ENCODE measurements at regions not wholly inside any gene's neighbourhood (a gene's known extent, or its start where the extent isn't known, plus 50 kb on each side); places are given as distances from the start of the nearest gene placed in this dataset.

GRCh38 chr11:80355251-80355650 lies 914.4 kb upstream of the TENM4 start:
- in situ Hi-C loops (cut with MboI; ENCODE audit: low pct_unique_long_range_greater_than_20kb, low sequenced_read_pairs, unreplicated experiment) = no loop called here
- no peak for DNase-seq (ENCODE audit: low spot score)
- TF ChIP-seq CTCF (IDR thresholded peaks at IDR 0.05; ENCODE audit: extremely low read depth, insufficient read depth, missing control alignments) = no peak

DNA sequence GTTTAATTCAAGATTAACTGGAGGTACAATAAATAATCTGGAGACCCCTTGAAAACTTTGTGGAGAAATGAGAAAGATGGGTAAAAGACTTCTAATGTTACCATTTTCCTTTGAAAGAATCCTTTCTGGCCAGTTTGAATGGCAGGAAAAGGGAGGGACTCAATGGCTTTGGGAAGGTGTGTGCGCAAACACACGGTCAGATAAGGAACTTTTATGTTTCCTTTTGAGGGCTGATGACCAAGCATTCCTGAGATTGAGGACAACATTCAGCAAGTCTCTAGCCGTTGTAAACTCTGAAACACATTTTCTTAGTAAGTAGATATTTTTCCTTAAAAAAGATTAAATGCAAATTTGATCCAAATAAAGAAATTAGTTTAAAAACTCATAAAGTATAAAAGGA lies 909.7 kb upstream of the TENM4 start:
- DNase-seq (ENCODE audit: low spot score) = no peak
- in situ Hi-C loops (cut with MboI; ENCODE audit: low pct_unique_long_range_greater_than_20kb, low sequenced_read_pairs, unreplicated experiment) = no loop called here
- no peak for TF ChIP-seq CTCF (IDR thresholded peaks at IDR 0.05; ENCODE audit: extremely low read depth, insufficient read depth, missing control alignments)

DNA sequence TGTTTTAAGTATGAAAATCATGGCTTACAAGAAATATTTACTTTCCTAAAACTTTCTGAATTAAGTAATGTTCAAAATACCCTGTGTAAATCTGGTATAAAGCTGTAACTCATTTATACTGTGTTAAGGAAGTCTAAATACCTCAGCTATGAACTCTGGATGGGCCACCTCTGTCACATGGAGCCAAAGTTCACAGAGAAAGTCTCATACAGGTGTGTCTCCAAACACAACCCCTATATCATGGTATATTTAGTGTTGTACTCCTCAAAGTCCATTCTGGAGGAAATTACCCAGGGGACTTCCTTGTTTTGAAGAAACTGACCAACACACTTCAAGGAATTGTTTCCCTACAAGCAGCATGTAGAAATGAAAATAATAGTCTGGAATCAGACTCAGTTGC lies 909.2 kb upstream of the TENM4 start:
- no peak for DNase-seq (ENCODE audit: low spot score)
- no peak for TF ChIP-seq CTCF (IDR thresholded peaks at IDR 0.05; ENCODE audit: extremely low read depth, insufficient read depth, missing control alignments)
- in situ Hi-C loops (cut with MboI; ENCODE audit: low pct_unique_long_range_greater_than_20kb, low sequenced_read_pairs, unreplicated experiment) = no loop called here

GRCh38 chr11:80346353-80347059 lies 905.7 kb upstream of the TENM4 start:
- in situ Hi-C loops (cut with MboI; ENCODE audit: low pct_unique_long_range_greater_than_20kb, low sequenced_read_pairs, unreplicated experiment) = no loop called here
- no peak for TF ChIP-seq CTCF (IDR thresholded peaks at IDR 0.05; ENCODE audit: extremely low read depth, insufficient read depth, missing control alignments)
- no peak for DNase-seq (ENCODE audit: low spot score)

GRCh38 chr11:80343436-80343835 lies 902.6 kb upstream of the TENM4 start:
- no peak for DNase-seq (ENCODE audit: low spot score)
- no peak for TF ChIP-seq CTCF (IDR thresholded peaks at IDR 0.05; ENCODE audit: extremely low read depth, insufficient read depth, missing control alignments)
- in situ Hi-C loops (cut with MboI; ENCODE audit: low pct_unique_long_range_greater_than_20kb, low sequenced_read_pairs, unreplicated experiment) = no loop called here

DNA sequence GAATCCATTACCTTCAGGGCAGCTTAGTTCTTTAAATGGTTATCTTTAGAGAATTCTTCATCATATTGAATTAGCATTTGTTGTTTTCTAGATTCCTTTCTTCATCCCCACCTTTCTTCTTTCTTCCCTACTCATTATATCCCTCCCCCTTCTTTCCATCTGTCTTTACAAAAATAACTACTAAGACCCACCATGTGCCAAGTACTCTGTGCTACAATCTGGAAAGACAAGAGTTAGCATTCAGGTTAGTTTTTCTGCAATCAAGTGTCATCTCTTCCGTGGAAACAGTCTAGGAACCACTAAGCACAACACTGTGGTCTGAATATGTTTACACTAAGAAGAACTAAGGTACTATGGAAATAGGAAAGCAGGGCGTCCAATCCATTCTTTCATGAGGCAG lies 897.4 kb upstream of the TENM4 start:
- no peak for DNase-seq (ENCODE audit: low spot score)
- in situ Hi-C loops (cut with MboI; ENCODE audit: low pct_unique_long_range_greater_than_20kb, low sequenced_read_pairs, unreplicated experiment) = no loop called here
- no peak for TF ChIP-seq CTCF (IDR thresholded peaks at IDR 0.05; ENCODE audit: extremely low read depth, insufficient read depth, missing control alignments)

Data from GM13977 (cell line).